Endothelial cell of umbilical vein (primary cell): ENCODE measurements at regions not wholly inside any gene's neighbourhood (a gene's known extent, or its start where the extent isn't known, plus 50 kb on each side); places are given as distances from the start of the nearest gene placed in this dataset.

Experiments used
- BruUV-seq: library from RNA; stranded (reverse); fragments of 400-500 nt; replicated peaks from 2 replicates; lab custom pipeline; 2021; lab: Mats Ljungman, UMichigan
- CTCF ChIA-PET: fragments of 300-600, 350-600 bp; sonication (Branson Sonifier 250); formaldehyde crosslinking; loops from one replicate; lab custom pipeline; 2021; ENCODE audit warnings: antibody characterized with exemption, inconsistent platforms; lab: Charles Lee
- POLR2A ChIA-PET: fragments of 300-600, 350-600 bp; sonication (Branson Sonifier 250); formaldehyde crosslinking; loops from one replicate; lab custom pipeline; 2021; ENCODE audit warnings: antibody characterized with exemption, inconsistent platforms; lab: Charles Lee
- DNase-seq: peaks from one replicate; pipeline ENCODE4 v3.0.0-alpha.2; 2011; ENCODE audit warnings: low read depth, low spot score
- FAIRE-seq: peaks from 2 replicates; lab custom pipeline; 2011; peaks lifted over from hg19 to GRCh38; lab: Jason Lieb, UNC
- H2AFZ ChIP-seq: 2 replicates; pipeline ENCODE4 v1.6.0; 2012; ENCODE audit warnings: low read depth, low read length, control low read depth, inconsistent platforms
- H3K27ac ChIP-seq: 2 replicates; pipeline ENCODE4 v1.5.1; 2011; ENCODE audit warnings: low read depth, mild to moderate bottlenecking, control low read depth, low read length, moderate library complexity; ENCODE audit not compliant: insufficient read depth
- H3K27me3 ChIP-seq, 2 experiments: 2 replicates each; pipeline versions ENCODE4 v1.6.0 to v1.6.1; 2011; ENCODE audit warnings: low read length in 2 of 2, mixed read lengths in 1 of 2; ENCODE audit not compliant: control insufficient read depth in 2 of 2, insufficient read depth in 2 of 2
- H3K36me3 ChIP-seq, 2 experiments: 2 replicates in 1 of 2; 3 replicates in 1 of 2; pipeline ENCODE4 v1.5.1; 2011; ENCODE audit warnings: low read length in 2 of 2, mild to moderate bottlenecking in 1 of 2, moderate library complexity in 1 of 2; ENCODE audit not compliant: control insufficient read depth in 2 of 2, insufficient read depth in 2 of 2; ENCODE audit errors: extremely low read depth in 1 of 2
- H3K4me1 ChIP-seq: 3 replicates; pipeline ENCODE4 v1.5.1; 2011; ENCODE audit warnings: mild to moderate bottlenecking, low read length; ENCODE audit not compliant: control insufficient read depth, insufficient read depth; ENCODE audit errors: extremely low read depth
- H3K4me2 ChIP-seq: 2 replicates; pipeline ENCODE4 v1.6.1; 2011; ENCODE audit warnings: low read length, control low read depth, mixed read lengths; ENCODE audit not compliant: insufficient read depth
- H3K4me3 ChIP-seq, 3 experiments: fragments of 200-600 bp in 1 of 3; sonication (generic), shearing (Covaris generic) in 1 of 3; replicated peaks in 1 of 3; 2 replicates each; pipeline ENCODE4 v1.5.1; 2011 to 2016; ENCODE audit warnings: control low read depth in 3 of 3, low read length in 3 of 3, mild to moderate bottlenecking in 2 of 3, inconsistent platforms in 1 of 3, low read depth in 1 of 3, moderate library complexity in 1 of 3; ENCODE audit not compliant: insufficient read depth in 1 of 3
- H3K79me2 ChIP-seq: 2 replicates; pipeline ENCODE4 v1.6.0; 2012; ENCODE audit warnings: low read length, inconsistent platforms; ENCODE audit not compliant: control insufficient read depth, insufficient read depth
- H3K9ac ChIP-seq: replicated peaks from 2 replicates; pipeline ENCODE3; 2011; ENCODE audit warnings: low read length, control low read depth; ENCODE audit not compliant: insufficient read depth; ENCODE audit errors: extremely low read depth
- H3K9me1 ChIP-seq: replicated peaks from 3 replicates; pipeline ENCODE4 v1.6.0; 2011; ENCODE audit warnings: mild to moderate bottlenecking, low read length; ENCODE audit not compliant: control insufficient read depth, insufficient read depth; ENCODE audit errors: extremely low read depth
- H3K9me3 ChIP-seq: replicated peaks from 2 replicates; pipeline ENCODE4 v1.5.1; 2012; ENCODE audit warnings: low read length, inconsistent platforms; ENCODE audit not compliant: control insufficient read depth, insufficient read depth
- H4K20me1 ChIP-seq: replicated peaks from 2 replicates; pipeline ENCODE3; 2011; ENCODE audit warnings: mild to moderate bottlenecking, low read length; ENCODE audit not compliant: control insufficient read depth, insufficient read depth; ENCODE audit errors: extremely low read depth
- EZH2 ChIP-seq: IDR thresholded peaks from 2 replicates; pipeline ENCODE4 v1.6.1; 2012; ENCODE audit warnings: borderline replicate concordance, low read depth, mild to moderate bottlenecking, moderate library complexity, low read length, inconsistent platforms; ENCODE audit not compliant: severe bottlenecking
- FOS ChIP-seq: IDR thresholded peaks from 2 replicates; pipeline ENCODE4 v1.6.1; 2011; ENCODE audit warnings: mild to moderate bottlenecking, low read length, moderate library complexity, borderline replicate concordance; ENCODE audit not compliant: insufficient read depth
- GATA2 ChIP-seq: IDR thresholded peaks from 2 replicates; pipeline ENCODE4 v1.7.0; 2011; ENCODE audit warnings: low read depth, mild to moderate bottlenecking, moderate library complexity, mixed read lengths, low read length; ENCODE audit not compliant: insufficient read length, insufficient read depth
- JUN ChIP-seq: IDR thresholded peaks from 2 replicates; pipeline ENCODE4 v1.6.1; 2011; ENCODE audit warnings: borderline replicate concordance, low read depth; ENCODE audit not compliant: insufficient read length, insufficient read depth
- MAX ChIP-seq: IDR thresholded peaks from 2 replicates; pipeline ENCODE4 v1.6.1; 2011; ENCODE audit not compliant: insufficient read depth, insufficient read length
- MYC ChIP-seq: IDR thresholded peaks from one replicate; pipeline ENCODE4 v1.6.1; 2011; ENCODE audit warnings: mild to moderate bottlenecking, low read depth, low read length
- POLR2A ChIP-seq: IDR thresholded peaks from 2 replicates; pipeline ENCODE4 v1.6.1; 2012; ENCODE audit warnings: low read depth, mild to moderate bottlenecking, control low read depth, low read length
- POLR2AphosphoS5 ChIP-seq: IDR thresholded peaks from 2 replicates; pipeline ENCODE4 v1.6.1; 2012; ENCODE audit warnings: low read depth, mild to moderate bottlenecking, control low read depth, low read length, moderate library complexity; ENCODE audit not compliant: insufficient read depth
- dilution Hi-C: fragments of 300-500 bp; cut with MboI; formaldehyde crosslinking; loops from one replicate; pipeline ENCODE4 v1.15.0; 2019; ENCODE audit warnings: low sequenced_read_pairs; ENCODE audit not compliant: extremely low pct_ligation_motif_present
- intact Hi-C: fragments of 100-400 bp; cut with micrococcal nuclease; formaldehyde crosslinking; loops from one replicate; pipeline ENCODE4 v1.10.0; 2022
- TF ChIP-seq, protein P1 (sequence below), 2 donors: IDR thresholded peaks; 1 replicate in 1 of 2; 2 replicates in 1 of 2; pipeline ENCODE4 v1.5.1; 2011; ENCODE audit warnings: low read length in 2 of 2, mild to moderate bottlenecking in 2 of 2, moderate library complexity in 2 of 2, control low read depth in 1 of 2, inconsistent platforms in 1 of 2, low read depth in 1 of 2; ENCODE audit not compliant: insufficient read depth in 1 of 2; ENCODE audit errors: extremely low read depth in 1 of 2

- Histone ChIP-seq H3K79me2 (no peaks in the 10 kb centered on the region), H4K20me1 (no peaks in the 10 kb centered on the region), H3K9ac (no peak overlapping the region), H3K4me3 (no peak overlapping the region), H2AFZ (no peak overlapping the region), H3K4me1 (no peaks in the 10 kb centered on the region), H3K27me3 (no peaks in the 10 kb centered on the region), H3K27ac (no peak overlapping the region), H3K36me3 (no peaks in the 10 kb centered on the region), H3K9me1 (no peaks in the 10 kb centered on the region), H3K9me3 (no peaks in the 10 kb centered on the region), H3K4me2 (no peak overlapping the region)
- dilution Hi-C loops (no loop called here), intact Hi-C loops (no loop called here)
- ChIA-PET CTCF (no interaction called here), POLR2A (no interaction called here)
- no peak for FAIRE-seq
- no peak for DNase-seq
- no TSS peak for BruUV-seq
- TF ChIP-seq EZH2 = no peak
These were observed 230.4 kb downstream of the CRLF2 start for GRCh38 chrX:981791-982626.

GRCh38 chrX:980587-981235 lies 231.7 kb downstream of the CRLF2 start:
- Histone ChIP-seq H3K9ac (no peak overlapping the region), H3K27me3 (no peaks in the 10 kb centered on the region), H4K20me1 (no peaks in the 10 kb centered on the region), H3K27ac (no peak overlapping the region), H3K9me1 (no peaks in the 10 kb centered on the region), H3K9me3 (peaks cover 2% of the 10 kb centered on the region), H3K4me3 (no peak overlapping the region), H3K79me2 (no peaks in the 10 kb centered on the region), H3K4me2 (no peak overlapping the region), H2AFZ (no peak overlapping the region), H3K4me1 (no peaks in the 10 kb centered on the region), H3K36me3 (no peaks in the 10 kb centered on the region)
- DNase-seq (no peak), FAIRE-seq (no peak)
- dilution Hi-C loops = no loop called here
- TF ChIP-seq FOS = no peak
- TF ChIP-seq, protein P1, sequence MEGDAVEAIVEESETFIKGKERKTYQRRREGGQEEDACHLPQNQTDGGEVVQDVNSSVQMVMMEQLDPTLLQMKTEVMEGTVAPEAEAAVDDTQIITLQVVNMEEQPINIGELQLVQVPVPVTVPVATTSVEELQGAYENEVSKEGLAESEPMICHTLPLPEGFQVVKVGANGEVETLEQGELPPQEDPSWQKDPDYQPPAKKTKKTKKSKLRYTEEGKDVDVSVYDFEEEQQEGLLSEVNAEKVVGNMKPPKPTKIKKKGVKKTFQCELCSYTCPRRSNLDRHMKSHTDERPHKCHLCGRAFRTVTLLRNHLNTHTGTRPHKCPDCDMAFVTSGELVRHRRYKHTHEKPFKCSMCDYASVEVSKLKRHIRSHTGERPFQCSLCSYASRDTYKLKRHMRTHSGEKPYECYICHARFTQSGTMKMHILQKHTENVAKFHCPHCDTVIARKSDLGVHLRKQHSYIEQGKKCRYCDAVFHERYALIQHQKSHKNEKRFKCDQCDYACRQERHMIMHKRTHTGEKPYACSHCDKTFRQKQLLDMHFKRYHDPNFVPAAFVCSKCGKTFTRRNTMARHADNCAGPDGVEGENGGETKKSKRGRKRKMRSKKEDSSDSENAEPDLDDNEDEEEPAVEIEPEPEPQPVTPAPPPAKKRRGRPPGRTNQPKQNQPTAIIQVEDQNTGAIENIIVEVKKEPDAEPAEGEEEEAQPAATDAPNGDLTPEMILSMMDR (IDR thresholded peaks at IDR 0.05; ENCODE audit: extremely low read depth in 1 of 2, insufficient read depth in 1 of 2, low read depth in 1 of 2, low read length in 2 of 2) = no peak
- TF ChIP-seq EZH2 = no peak
- TF ChIP-seq POLR2AphosphoS5 = no peak
- no peak for TF ChIP-seq POLR2A
- TF ChIP-seq MAX = no peak
- no peak for TF ChIP-seq JUN
- no peak for TF ChIP-seq MYC
- no peak for TF ChIP-seq GATA2
- intact Hi-C loops = no loop called here
- ChIA-PET CTCF (no interaction called here), POLR2A (no interaction called here)
- no TSS peak for BruUV-seq
